ENCODE measurements at regions not wholly inside any gene's neighbourhood (a gene's known extent, or its start where the extent isn't known, plus 50 kb on each side); places are given as distances from the start of the nearest gene placed in this dataset.
A peak's percentile ranks its signal among the peaks of the same experiment; 100 is the strongest.

DNA sequence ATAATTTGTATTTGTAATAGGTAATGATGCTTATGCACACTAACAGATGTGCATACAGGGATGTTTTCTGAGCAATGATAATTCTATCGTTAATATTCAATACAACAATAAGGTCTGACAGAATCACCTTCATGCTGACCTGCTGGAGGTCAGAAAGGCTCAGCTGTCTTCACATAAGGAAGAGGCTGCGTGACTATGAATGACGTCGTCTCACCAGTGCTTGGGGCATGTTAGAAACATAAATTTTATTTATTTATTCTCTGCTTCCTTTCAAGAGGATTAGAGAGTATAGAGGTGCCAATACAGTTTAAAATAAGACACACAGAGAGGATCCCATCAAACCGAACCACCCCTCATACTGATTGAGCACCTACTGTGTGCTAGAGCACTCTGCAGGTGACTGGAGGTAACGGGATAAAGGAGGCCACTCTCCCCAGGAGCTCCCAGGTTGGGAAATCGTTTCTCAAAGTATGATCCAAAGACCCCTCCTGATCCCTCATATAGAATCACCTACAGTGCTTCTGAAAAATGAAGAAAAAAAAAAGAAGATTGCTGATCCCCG, 265.6 kb upstream of the NPVF start:
- no peak overlapping the region for H3K4me3 ChIP-seq (ENCODE audit: low read length)
- H3K27me3 ChIP-seq (ENCODE audit: insufficient read depth, low read depth, low read length) = no peaks in the 10 kb centered on the region
- no peaks in the 10 kb centered on the region for H3F3A ChIP-seq (ENCODE audit: insufficient read depth, low read length, poor library complexity, severe bottlenecking)
- no peak overlapping the region for H3K4me2 ChIP-seq (ENCODE audit: low read length)
- H4K20me1 ChIP-seq (ENCODE audit: insufficient read depth) = no peaks in the 10 kb centered on the region
- TF ChIP-seq POLR2AphosphoS5 (IDR thresholded peaks at IDR 0.05) (no peak), EP300 (conservative IDR thresholded peaks at IDR 0.05; ENCODE audit: poor library complexity, severe bottlenecking) (no peak), RAD21 (conservative IDR thresholded peaks at IDR 0.05) (no peak), SMC3 (conservative IDR thresholded peaks at IDR 0.05; ENCODE audit: poor library complexity) (no peak), CTCF (IDR thresholded peaks at IDR 0.05; ENCODE audit: poor library complexity, severe bottlenecking) (no peak), MXI1 (conservative IDR thresholded peaks at IDR 0.05; ENCODE audit: poor library complexity, severe bottlenecking) (no peak), TAF1 (IDR thresholded peaks at IDR 0.05; ENCODE audit: low read depth) (no peak), EZH2 (IDR thresholded peaks at IDR 0.05; ENCODE audit: borderline replicate concordance, insufficient read depth, low read length, poor library complexity, severe bottlenecking) (no peak)
- TF ChIP-seq, protein P1, sequence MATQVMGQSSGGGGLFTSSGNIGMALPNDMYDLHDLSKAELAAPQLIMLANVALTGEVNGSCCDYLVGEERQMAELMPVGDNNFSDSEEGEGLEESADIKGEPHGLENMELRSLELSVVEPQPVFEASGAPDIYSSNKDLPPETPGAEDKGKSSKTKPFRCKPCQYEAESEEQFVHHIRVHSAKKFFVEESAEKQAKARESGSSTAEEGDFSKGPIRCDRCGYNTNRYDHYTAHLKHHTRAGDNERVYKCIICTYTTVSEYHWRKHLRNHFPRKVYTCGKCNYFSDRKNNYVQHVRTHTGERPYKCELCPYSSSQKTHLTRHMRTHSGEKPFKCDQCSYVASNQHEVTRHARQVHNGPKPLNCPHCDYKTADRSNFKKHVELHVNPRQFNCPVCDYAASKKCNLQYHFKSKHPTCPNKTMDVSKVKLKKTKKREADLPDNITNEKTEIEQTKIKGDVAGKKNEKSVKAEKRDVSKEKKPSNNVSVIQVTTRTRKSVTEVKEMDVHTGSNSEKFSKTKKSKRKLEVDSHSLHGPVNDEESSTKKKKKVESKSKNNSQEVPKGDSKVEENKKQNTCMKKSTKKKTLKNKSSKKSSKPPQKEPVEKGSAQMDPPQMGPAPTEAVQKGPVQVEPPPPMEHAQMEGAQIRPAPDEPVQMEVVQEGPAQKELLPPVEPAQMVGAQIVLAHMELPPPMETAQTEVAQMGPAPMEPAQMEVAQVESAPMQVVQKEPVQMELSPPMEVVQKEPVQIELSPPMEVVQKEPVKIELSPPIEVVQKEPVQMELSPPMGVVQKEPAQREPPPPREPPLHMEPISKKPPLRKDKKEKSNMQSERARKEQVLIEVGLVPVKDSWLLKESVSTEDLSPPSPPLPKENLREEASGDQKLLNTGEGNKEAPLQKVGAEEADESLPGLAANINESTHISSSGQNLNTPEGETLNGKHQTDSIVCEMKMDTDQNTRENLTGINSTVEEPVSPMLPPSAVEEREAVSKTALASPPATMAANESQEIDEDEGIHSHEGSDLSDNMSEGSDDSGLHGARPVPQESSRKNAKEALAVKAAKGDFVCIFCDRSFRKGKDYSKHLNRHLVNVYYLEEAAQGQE (IDR thresholded peaks at IDR 0.05; ENCODE audit: borderline replicate concordance) = no peak
- no peaks in the 10 kb centered on the region for H3K36me3 ChIP-seq (ENCODE audit: insufficient read depth, low read length)
- H3K27ac ChIP-seq (ENCODE audit: low read length) = no peak overlapping the region
- H3K79me2 ChIP-seq (replicated peaks; ENCODE audit: insufficient read depth, low read length) = no peaks in the 10 kb centered on the region
- no peaks in the 10 kb centered on the region for H3K9me3 ChIP-seq (ENCODE audit: low read length)
- H3K9ac ChIP-seq (ENCODE audit: low read length) = no peak overlapping the region
- no peaks in the 10 kb centered on the region for H3K9me2 ChIP-seq (ENCODE audit: insufficient read depth, low read length)
- H2AFZ ChIP-seq (ENCODE audit: low read depth, low read length) = no peak overlapping the region

GRCh38 chr7:25494896-25495295, 266.6 kb upstream of the NPVF start:
- peak overlapping the region; percentile 43 for H3K4me3 ChIP-seq (ENCODE audit: low read length)
- peak overlapping the region; percentile 16 for H3K27ac ChIP-seq (ENCODE audit: low read length)
- H4K20me1 ChIP-seq (ENCODE audit: insufficient read depth) = no peaks in the 10 kb centered on the region
- no peaks in the 10 kb centered on the region for H3K9me2 ChIP-seq (ENCODE audit: insufficient read depth, low read length)
- H3K9ac ChIP-seq (ENCODE audit: low read length) = no peak overlapping the region
- no peaks in the 10 kb centered on the region for H3K9me3 ChIP-seq (ENCODE audit: low read length)
- no peaks in the 10 kb centered on the region for H3K79me2 ChIP-seq (replicated peaks; ENCODE audit: insufficient read depth, low read length)
- TF ChIP-seq CTCF (IDR thresholded peaks at IDR 0.05; ENCODE audit: poor library complexity, severe bottlenecking) (no peak), MXI1 (conservative IDR thresholded peaks at IDR 0.05; ENCODE audit: poor library complexity, severe bottlenecking) (no peak), TAF1 (IDR thresholded peaks at IDR 0.05; ENCODE audit: low read depth) (no peak), SMC3 (conservative IDR thresholded peaks at IDR 0.05; ENCODE audit: poor library complexity) (no peak), EZH2 (IDR thresholded peaks at IDR 0.05; ENCODE audit: borderline replicate concordance, insufficient read depth, low read length, poor library complexity, severe bottlenecking) (no peak), EP300 (conservative IDR thresholded peaks at IDR 0.05; ENCODE audit: poor library complexity, severe bottlenecking) (no peak), POLR2AphosphoS5 (IDR thresholded peaks at IDR 0.05) (no peak), RAD21 (conservative IDR thresholded peaks at IDR 0.05) (no peak)
- TF ChIP-seq, protein P1 (IDR thresholded peaks at IDR 0.05; ENCODE audit: borderline replicate concordance) = no peak
- H2AFZ ChIP-seq (ENCODE audit: low read depth, low read length) = no peak overlapping the region
- no peaks in the 10 kb centered on the region for H3K27me3 ChIP-seq (ENCODE audit: insufficient read depth, low read depth, low read length)
- H3K36me3 ChIP-seq (ENCODE audit: insufficient read depth, low read length) = no peaks in the 10 kb centered on the region
- no peaks in the 10 kb centered on the region for H3F3A ChIP-seq (ENCODE audit: insufficient read depth, low read length, poor library complexity, severe bottlenecking)
- no peak overlapping the region for H3K4me2 ChIP-seq (ENCODE audit: low read length)

Measured in neural cell (in vitro differentiated cells).